Pancreas (tissue), 10 donors: ENCODE measurements at regions not wholly inside any gene's neighbourhood (a gene's known extent, or its start where the extent isn't known, plus 50 kb on each side); places are given as distances from the start of the nearest gene placed in this dataset.
"Not testable (repeated sequence)": the region's sequence is repeated elsewhere in the genome, so short reads cannot be mapped to it uniquely, and the experiment has no call there.

Experiments
- ATAC-seq, 4 donors: fragments of 200-7000 bp; cut with Tn5 transposase; one replicate each; pipeline versions ENCODE4 v1.8.0 to v1.9.1; 2020; ENCODE audit warnings: mild to moderate bottlenecking in 4 of 4, moderate library complexity in 4 of 4
- DNase-seq, 6 donors: peaks; one replicate each; pipeline ENCODE4 v3.0.0-alpha.2; 2020
- FAIRE-seq: peaks from 2 replicates; lab custom pipeline; 2012; peaks lifted over from hg19 to GRCh38; lab: Jason Lieb, UNC
- H3K27ac ChIP-seq, 4 donors: fragments of 200-600 bp; sonication (generic); 1 replicate in 3 of 4; 2 replicates in 1 of 4; pipeline versions ENCODE4 v1.5.0 to v1.8.0; 2020
- H3K27me3 ChIP-seq, 4 donors: fragments of 200-600 bp; one replicate each; pipeline ENCODE4 v1.8.0; 2021
- H3K36me3 ChIP-seq, 3 donors: fragments of 200-600 bp; sonication (generic) in 1 of 3; one replicate each; pipeline versions ENCODE4 v1.5.0 to v1.8.0; 2020 to 2021
- H3K4me1 ChIP-seq, 3 donors: fragments of 200-600 bp; one replicate each; pipeline ENCODE4 v1.8.0; 2021
- H3K4me3 ChIP-seq, 4 donors: fragments of 200-600 bp; sonication (generic) in 2 of 4; one replicate each; pipeline versions ENCODE4 v1.5.0 to v1.8.0; 2020 to 2021
- H3K9me3 ChIP-seq, 4 donors: fragments of 200-600 bp; one replicate each; pipeline ENCODE4 v1.8.0; 2021
- WGBS, 2 donors: extraction: QIAGEN DNeasy Blood & Tissue Kit; methylation state at CpG; one replicate each; pipeline ENCODE4 v1.1.7; 2013; 5-methylcytosine and 5-hydroxymethylcytosine counted together
- intact Hi-C, 3 donors: fragments of 100-400 bp; cut with DNase I; formaldehyde crosslinking; loops; one replicate each; pipeline versions ENCODE4 v1.11.1 to v1.14.2; 2022
- TF ChIP-seq, protein P1 (sequence below), 4 donors: fragments of 200-600 bp; sonication (generic) in 3 of 4; IDR thresholded peaks; one replicate each; pipeline versions ENCODE4 v1.5.0 to v1.8.0; 2021; ENCODE audit warnings: antibody characterized with exemption in 4 of 4
- donor health status: healthy with polysubstance abuse.
- donor health status: DM: no; HTN: no; CAD: no; lungs with moderate emphysema.
- donor health status: DM: no; HTN: no; CAD: no.
- donor health status: control.
- donor health status: control.
- donor health status: Bipolar disorder and iron deficiency.
- donor health status: DM: yes; HTN: yes; CAD: no.
- donor health status: DM: no; HTN: no; CAD: no.
- donor health status: DM: no; HTN: no; CAD: no.
- donor health status: DM: yes; HTN: yes; CAD: no.

DNA sequence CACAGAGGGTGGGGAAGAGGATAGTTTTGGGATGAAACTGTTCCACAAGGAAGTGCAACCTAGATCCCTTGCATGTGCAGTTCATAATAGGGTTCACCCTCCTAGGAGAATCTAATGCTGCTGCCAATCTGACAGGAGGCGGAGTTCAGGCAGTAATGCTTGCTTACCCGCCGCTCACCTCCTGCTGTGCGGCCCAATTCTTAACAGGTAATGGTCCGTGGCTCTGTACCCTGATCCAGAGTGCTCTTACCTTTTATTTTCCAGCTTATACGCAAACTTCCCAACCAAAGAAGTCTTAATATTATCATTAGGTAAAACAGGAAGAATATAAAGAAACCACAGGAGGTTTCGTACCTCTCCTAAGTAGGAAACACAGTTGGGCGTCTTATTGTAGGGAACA, 82.7 kb upstream of the CD302 start:
- H3K27ac ChIP-seq = no peak overlapping the region
- no peaks in the 10 kb centered on the region for H3K36me3 ChIP-seq
- no peaks in the 10 kb centered on the region for H3K9me3 ChIP-seq
- DNase-seq = no peak
- WGBS, 2 donors = 93% methylated on average over 8 of the region's 8 CpGs
- no peak for FAIRE-seq
- no peaks in the 10 kb centered on the region for H3K27me3 ChIP-seq
- intact Hi-C loops = no loop called here
- no peak overlapping the region for H3K4me3 ChIP-seq
- no peaks in the 10 kb centered on the region for H3K4me1 ChIP-seq
- TF ChIP-seq, protein P1, sequence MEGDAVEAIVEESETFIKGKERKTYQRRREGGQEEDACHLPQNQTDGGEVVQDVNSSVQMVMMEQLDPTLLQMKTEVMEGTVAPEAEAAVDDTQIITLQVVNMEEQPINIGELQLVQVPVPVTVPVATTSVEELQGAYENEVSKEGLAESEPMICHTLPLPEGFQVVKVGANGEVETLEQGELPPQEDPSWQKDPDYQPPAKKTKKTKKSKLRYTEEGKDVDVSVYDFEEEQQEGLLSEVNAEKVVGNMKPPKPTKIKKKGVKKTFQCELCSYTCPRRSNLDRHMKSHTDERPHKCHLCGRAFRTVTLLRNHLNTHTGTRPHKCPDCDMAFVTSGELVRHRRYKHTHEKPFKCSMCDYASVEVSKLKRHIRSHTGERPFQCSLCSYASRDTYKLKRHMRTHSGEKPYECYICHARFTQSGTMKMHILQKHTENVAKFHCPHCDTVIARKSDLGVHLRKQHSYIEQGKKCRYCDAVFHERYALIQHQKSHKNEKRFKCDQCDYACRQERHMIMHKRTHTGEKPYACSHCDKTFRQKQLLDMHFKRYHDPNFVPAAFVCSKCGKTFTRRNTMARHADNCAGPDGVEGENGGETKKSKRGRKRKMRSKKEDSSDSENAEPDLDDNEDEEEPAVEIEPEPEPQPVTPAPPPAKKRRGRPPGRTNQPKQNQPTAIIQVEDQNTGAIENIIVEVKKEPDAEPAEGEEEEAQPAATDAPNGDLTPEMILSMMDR (IDR thresholded peaks at IDR 0.05) = no peak
- no peak for ATAC-seq

DNA sequence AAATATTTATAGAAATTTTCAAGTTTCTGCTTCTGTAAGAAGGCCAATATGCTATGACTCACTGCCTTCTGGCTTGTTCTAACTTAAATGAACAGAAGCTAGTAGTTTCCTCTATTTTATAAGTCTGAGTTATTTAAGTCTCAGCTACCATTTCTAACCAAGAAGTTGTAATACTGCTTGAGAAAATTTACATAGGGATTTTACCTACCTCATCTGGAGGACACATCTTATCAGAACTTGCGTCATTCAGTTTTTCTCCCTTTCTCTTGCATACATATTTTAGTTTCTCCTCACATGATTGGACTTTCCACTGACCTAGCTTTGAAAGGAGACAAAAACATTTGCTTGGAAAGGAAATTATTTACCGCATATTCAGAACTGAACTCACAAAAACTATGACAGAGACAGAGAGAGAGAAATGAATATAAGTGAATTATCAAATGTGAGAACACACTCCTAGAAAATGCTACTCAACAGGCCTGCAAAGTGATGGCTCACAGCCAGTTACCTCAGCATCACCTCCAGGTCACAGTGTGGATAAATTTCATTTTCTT, 81.1 kb upstream of the CD302 start:
- Histone ChIP-seq H3K36me3 (no peaks in the 10 kb centered on the region), H3K27ac (no peak overlapping the region), H3K4me1 (no peaks in the 10 kb centered on the region), H3K4me3 (no peak overlapping the region), H3K9me3 (no peaks in the 10 kb centered on the region), H3K27me3 (no peaks in the 10 kb centered on the region)
- ATAC-seq (no peak), DNase-seq (no peak), FAIRE-seq (no peak)
- TF ChIP-seq, protein P1 (IDR thresholded peaks at IDR 0.05) = no peak
- intact Hi-C loops = no loop called here
- 77 to 87% methylated on average over 2 of the region's 2 CpGs for WGBS, 2 donors

DNA sequence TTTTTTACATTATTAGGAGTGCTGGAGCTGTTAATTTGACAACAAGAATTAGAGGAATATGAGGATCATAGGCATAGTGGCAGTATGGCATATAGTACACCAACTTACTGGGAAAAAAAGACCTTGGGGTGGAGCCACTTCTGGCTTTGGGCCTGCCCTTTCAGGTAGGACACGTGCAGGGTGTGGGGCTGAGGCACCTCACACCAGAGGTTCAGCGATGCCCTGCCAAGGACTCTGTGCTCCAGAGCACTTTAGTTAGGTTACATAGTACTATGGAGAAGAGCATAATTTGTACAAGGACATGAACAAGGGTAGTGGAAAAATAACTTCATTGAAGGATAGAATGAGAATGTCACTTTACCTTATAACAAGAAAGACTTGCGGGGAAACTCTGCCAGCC, 77.1 kb upstream of the CD302 start:
- peak in 3 of 6 donors; percentile 14 to 24 (median 24) for DNase-seq
- WGBS, 2 donors = 74 to 77% methylated on average over 3 of the region's 3 CpGs
- no peaks in the 10 kb centered on the region for H3K9me3 ChIP-seq
- TF ChIP-seq, protein P1 (IDR thresholded peaks at IDR 0.05) = no peak
- H3K27me3 ChIP-seq = no peaks in the 10 kb centered on the region
- H3K4me1 ChIP-seq = no peaks in the 10 kb centered on the region
- H3K36me3 ChIP-seq = no peaks in the 10 kb centered on the region
- H3K27ac ChIP-seq = no peak overlapping the region
- intact Hi-C loops = no loop called here
- FAIRE-seq = no peak
- no peak overlapping the region for H3K4me3 ChIP-seq
- peak; percentile 31 to 65 (median 46) for ATAC-seq

DNA sequence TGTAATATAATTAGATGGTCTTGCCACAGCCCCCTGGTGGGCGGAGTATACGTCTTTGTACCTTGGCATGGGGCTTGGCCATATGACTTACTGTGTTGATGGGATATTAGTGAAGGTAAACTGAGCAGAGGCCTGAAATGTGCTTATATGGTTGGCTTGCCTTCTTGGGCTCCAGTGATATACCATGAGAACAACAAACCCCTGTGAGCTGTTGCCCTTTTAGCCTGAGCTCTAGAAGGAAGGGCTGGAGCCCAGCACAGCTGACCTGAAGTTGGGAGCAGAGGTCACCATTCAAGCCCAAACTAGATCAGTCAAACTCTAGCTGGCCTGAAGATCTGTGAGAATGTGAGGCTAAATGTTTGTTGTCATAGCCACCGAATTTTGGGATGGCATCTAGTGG, 75.2 kb upstream of the CD302 start:
- intact Hi-C loops = no loop called here
- Histone ChIP-seq H3K36me3 (no peaks in the 10 kb centered on the region), H3K27ac (no peak overlapping the region), H3K27me3 (no peaks in the 10 kb centered on the region), H3K9me3 (no peaks in the 10 kb centered on the region), H3K4me3 (no peak overlapping the region), H3K4me1 (no peaks in the 10 kb centered on the region)
- FAIRE-seq (no peak), DNase-seq (peak in 1 of 6 donors; percentile 18), ATAC-seq (peak in 2 of 4 donors; percentile 51 to 65)
- WGBS, 2 donors = 56 to 63% methylated on average over 3 of the region's 3 CpGs
- TF ChIP-seq, protein P1 (IDR thresholded peaks at IDR 0.05) = no peak

DNA sequence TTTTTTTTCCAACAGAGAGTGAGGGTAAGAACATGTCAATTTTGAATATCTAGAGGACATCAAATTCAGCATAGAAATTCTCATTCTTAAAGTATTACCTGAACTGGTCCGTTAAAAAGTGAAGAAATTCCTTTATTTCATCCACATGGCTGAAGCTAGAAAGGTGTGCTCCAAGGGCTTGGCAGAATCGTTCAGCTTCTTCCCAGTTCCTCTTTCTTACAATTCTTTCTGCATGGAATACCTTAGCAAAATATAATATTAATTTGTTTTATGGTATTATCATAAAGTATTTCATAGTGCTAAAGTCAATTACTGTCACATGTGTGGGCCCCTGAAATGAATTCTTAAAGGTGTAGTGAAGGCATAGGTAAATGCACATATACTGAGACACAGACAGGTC, 74.3 kb upstream of the CD302 start:
- H3K36me3 ChIP-seq = no peaks in the 10 kb centered on the region
- TF ChIP-seq, protein P1 (IDR thresholded peaks at IDR 0.05) = no peak
- no peaks in the 10 kb centered on the region for H3K4me1 ChIP-seq
- no peak for FAIRE-seq
- no peaks in the 10 kb centered on the region for H3K27me3 ChIP-seq
- H3K9me3 ChIP-seq = no peaks in the 10 kb centered on the region
- intact Hi-C loops = no loop called here
- no peak for ATAC-seq
- no peak overlapping the region for H3K4me3 ChIP-seq
- no peak overlapping the region for H3K27ac ChIP-seq
- DNase-seq = no peak
- WGBS, 2 donors = 76 to 83% methylated on average over 2 of the region's 2 CpGs

DNA sequence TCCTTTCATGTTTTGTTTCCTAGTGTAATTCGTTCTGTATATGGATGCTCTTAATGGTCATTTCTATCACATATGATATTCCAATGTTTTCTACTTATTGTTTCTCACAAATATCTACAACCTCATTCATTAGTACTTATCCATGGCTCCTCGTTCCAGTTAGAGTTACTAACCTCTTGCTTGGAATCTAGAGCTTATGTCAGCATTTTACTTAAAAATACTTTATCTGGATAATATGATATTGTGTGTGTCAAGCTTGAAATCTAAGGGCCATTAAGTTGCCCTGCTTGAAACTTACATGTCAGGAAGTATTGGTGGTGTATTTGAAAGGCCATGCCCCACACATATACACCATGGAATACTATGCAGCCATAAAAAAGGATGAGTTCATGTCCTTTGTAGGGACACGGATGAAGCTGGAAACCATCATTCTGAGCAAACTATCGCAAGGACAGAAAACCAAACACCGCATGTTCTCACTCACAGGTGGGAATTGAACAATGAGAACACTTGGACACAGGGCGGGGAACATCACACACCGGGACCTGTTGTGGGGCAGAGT, 70.7 kb upstream of the CD302 start:
- H3K27me3 ChIP-seq, FAIRE-seq, H3K4me3 ChIP-seq, H3K36me3 ChIP-seq, H3K4me1 ChIP-seq, H3K9me3 ChIP-seq, DNase-seq, intact Hi-C loops, H3K27ac ChIP-seq, ATAC-seq: not testable (repeated sequence)
- WGBS, 2 donors = 83 to 89% methylated on average over 5 of the region's 7 CpGs
